SK-N-SH treated with all-trans-retinoic acid at 6 μM for 48 hours (cell line): ENCODE measurements at regions not wholly inside any gene's neighbourhood (a gene's known extent, or its start where the extent isn't known, plus 50 kb on each side); places are given as distances from the start of the nearest gene placed in this dataset.

Experiments used
- BACH2 ChIP-seq: fragments of 250-450 bp; sonication (Bioruptor Pico); IDR thresholded peaks from 2 replicates; pipeline ENCODE4 v1.9.0; 2021; ENCODE audit warnings: mild to moderate bottlenecking, borderline replicate concordance
- GLIS3 ChIP-seq: fragments of 250-450 bp; sonication (Bioruptor Pico); IDR thresholded peaks from 2 replicates; pipeline ENCODE4 v1.5.0; 2020; ENCODE audit warnings: mild to moderate bottlenecking, moderate library complexity
- OSR1 ChIP-seq: fragments of 250-450 bp; sonication (Bioruptor Pico); IDR thresholded peaks from 2 replicates; pipeline ENCODE4 v1.8.0; 2022; ENCODE audit warnings: moderate library complexity, mild to moderate bottlenecking, inconsistent platforms
- RARB ChIP-seq: fragments of 250-450 bp; sonication (Bioruptor Pico); IDR thresholded peaks from 2 replicates; pipeline ENCODE4 v1.8.0; 2021; ENCODE audit warnings: mild to moderate bottlenecking, moderate library complexity
- ZFP30 ChIP-seq: fragments of 450-650 bp; formaldehyde crosslinking; IDR thresholded peaks from 2 replicates; pipeline ENCODE4 v1.5.0; 2022; ENCODE audit warnings: mild to moderate bottlenecking, moderate library complexity

DNA sequence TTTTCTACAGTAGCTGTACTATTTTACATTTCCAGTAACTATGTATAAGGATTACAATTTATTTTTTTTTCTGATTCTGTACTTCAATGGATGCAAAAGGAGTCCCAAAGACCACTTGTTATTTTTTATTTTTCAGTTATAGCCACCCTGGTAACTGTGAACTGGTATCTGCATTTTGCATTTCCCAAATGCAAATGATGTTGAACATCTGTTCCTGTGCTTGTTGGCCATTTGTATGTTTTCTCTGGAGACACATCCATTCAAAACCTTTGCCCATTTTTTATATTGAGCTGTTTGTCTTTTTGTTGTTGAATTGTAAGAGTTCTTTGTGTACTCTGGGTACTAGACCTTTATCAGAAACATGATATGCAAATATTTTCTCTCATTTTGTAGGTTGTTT is 485.6 kb downstream of the LRIG3 start:
- no peak for TF ChIP-seq ZFP30 (CRISPR knock-in tag)
- no peak for TF ChIP-seq BACH2 (CRISPR knock-in tag)
- TF ChIP-seq GLIS3, result no peak
- no peak for TF ChIP-seq OSR1 (CRISPR knock-in tag)
- TF ChIP-seq RARB (CRISPR knock-in tag), result no peak
